A549 (cell line): ENCODE measurements at regions not wholly inside any gene's neighbourhood (a gene's known extent, or its start where the extent isn't known, plus 50 kb on each side); places are given as distances from the start of the nearest gene placed in this dataset.

ENCODE experiments used
- ATAC-seq, 2 experiments: fragments of 200-7000 bp in 1 of 2; fragments of >200 bp in 1 of 2; cut with Nextera tagmentation in 1 of 2; cut with Tn5 transposase in 1 of 2; 3 replicates each; pipeline versions ENCODE4 v1.8.0 to v1.9.1; 2018 to 2020; ENCODE audit warnings: mild to moderate bottlenecking in 1 of 2, moderate library complexity in 1 of 2
- CTCF ChIA-PET: fragments of 300-600 bp; sonication (Branson Sonifier 250); formaldehyde crosslinking; extraction: SDS; loops from one replicate; lab custom pipeline; 2021; ENCODE audit warnings: antibody characterized with exemption, inconsistent platforms; lab: Yijun Ruan, JAX
- POLR2A ChIA-PET: fragments of 350-600 bp; formaldehyde crosslinking; extraction: SDS; loops from one replicate; lab custom pipeline; 2021; ENCODE audit warnings: antibody characterized with exemption, inconsistent platforms; lab: Yijun Ruan, JAX
- DNase-seq, 2 experiments: peaks; one replicate each; pipeline versions ENCODE4 v3.0.0 to v3.0.0-alpha.2; 2011 to 2016; ENCODE audit warnings: low read depth in 1 of 2, low spot score in 1 of 2
- FAIRE-seq: peaks from 2 replicates; lab custom pipeline; 2011; peaks lifted over from hg19 to GRCh38; lab: Jason Lieb, UNC
- H3K27ac ChIP-seq, 2 experiments: fragments of >200 bp; sonication (Bioruptor Twin); formaldehyde crosslinking; 3 replicates each; pipeline ENCODE4 v1.5.1; 2016 to 2017
- H3K4me1 ChIP-seq: fragments of >200 bp; sonication (Bioruptor Twin); formaldehyde crosslinking; 3 replicates; pipeline ENCODE4 v1.6.1; 2016
- H3K4me2 ChIP-seq: fragments of >200 bp; sonication (Bioruptor Twin); formaldehyde crosslinking; 3 replicates; pipeline ENCODE4 v1.6.1; 2016
- H3K4me3 ChIP-seq: fragments of >200 bp; sonication (Bioruptor Twin); formaldehyde crosslinking; 3 replicates; pipeline ENCODE4 v1.5.1; 2016
- H3K9me3 ChIP-seq: fragments of >200 bp; sonication (Bioruptor Twin); formaldehyde crosslinking; 3 replicates; pipeline ENCODE4 v1.6.1; 2016
- BHLHE40 ChIP-seq: IDR thresholded peaks from 2 replicates; pipeline ENCODE4 v1.6.1; 2012; ENCODE audit warnings: low read depth, low read length, inconsistent platforms
- CBX2 ChIP-seq: fragments of 200-600 bp; sonication (generic); IDR thresholded peaks from 2 replicates; pipeline ENCODE4 v1.6.1; 2016; ENCODE audit warnings: low read depth, mild to moderate bottlenecking, borderline replicate concordance
- CBX8 ChIP-seq: fragments of 200-600 bp; sonication (generic); IDR thresholded peaks from 2 replicates; pipeline ENCODE4 v1.6.1; 2016
- CHD2 ChIP-seq: fragments of 150-350 bp; IDR thresholded peaks from 2 replicates; pipeline ENCODE4 v1.6.1; 2014; ENCODE audit warnings: low read length; ENCODE audit not compliant: partially characterized antibody
- EHF ChIP-seq: fragments of 250-450 bp; sonication (Bioruptor Pico); IDR thresholded peaks from 2 replicates; pipeline ENCODE4 v1.5.0; 2020; ENCODE audit warnings: mild to moderate bottlenecking
- EP300 ChIP-seq, 2 experiments: fragments of >200 bp; sonication (Bioruptor Twin); formaldehyde crosslinking; IDR thresholded peaks; 2 replicates in 1 of 2; 3 replicates in 1 of 2; pipeline ENCODE4 v1.6.1; 2016 to 2017
- ESRRA ChIP-seq: fragments of 150-350 bp; IDR thresholded peaks from 2 replicates; pipeline ENCODE4 v1.6.1; 2014; ENCODE audit warnings: mild to moderate bottlenecking, low read length, borderline replicate concordance
- FOSB ChIP-seq: fragments of 250-450 bp; sonication (Bioruptor Pico); IDR thresholded peaks from 2 replicates; pipeline ENCODE4 v1.5.0; 2020; ENCODE audit warnings: mild to moderate bottlenecking, moderate library complexity
- FOSL2 ChIP-seq, 2 experiments: fragments of 450-650 bp in 1 of 2; fragments of >200 bp in 1 of 2; sonication (Bioruptor Twin) in 1 of 2; formaldehyde crosslinking; IDR thresholded peaks; 2 replicates each; pipeline versions ENCODE4 v1.5.0 to v1.6.1; 2016 to 2020; ENCODE audit warnings: mild to moderate bottlenecking in 1 of 2, moderate library complexity in 1 of 2
- FOXS1 ChIP-seq: fragments of 250-450 bp; sonication (Bioruptor Pico); IDR thresholded peaks from 2 replicates; pipeline ENCODE4 v1.5.0; 2020; ENCODE audit warnings: mild to moderate bottlenecking, moderate library complexity
- GATA3 ChIP-seq: IDR thresholded peaks from 2 replicates; pipeline ENCODE4 v1.6.1; 2012; ENCODE audit warnings: borderline replicate concordance
- HOXA7 ChIP-seq: fragments of 250-450 bp; sonication (Bioruptor Pico); IDR thresholded peaks from 2 replicates; pipeline ENCODE4 v1.5.0; 2020; ENCODE audit warnings: mild to moderate bottlenecking, moderate library complexity
- HOXB13 ChIP-seq: fragments of 250-450 bp; sonication (Bioruptor Pico); IDR thresholded peaks from 2 replicates; pipeline ENCODE4 v1.5.0; 2020; ENCODE audit warnings: low read depth, mild to moderate bottlenecking, moderate library complexity
- HOXB5 ChIP-seq: fragments of 250-450 bp; sonication (Bioruptor Pico); IDR thresholded peaks from 2 replicates; pipeline ENCODE4 v1.5.0; 2020; ENCODE audit warnings: mild to moderate bottlenecking, moderate library complexity
- JUN ChIP-seq, 2 experiments: fragments of >200 bp; sonication (Bioruptor Twin); formaldehyde crosslinking; IDR thresholded peaks; 2 replicates in 1 of 2; 3 replicates in 1 of 2; pipeline ENCODE4 v1.6.1; 2016 to 2017
- MAX ChIP-seq: IDR thresholded peaks from 2 replicates; pipeline ENCODE4 v1.6.1; 2012
- MAZ ChIP-seq: fragments of 150-350 bp; IDR thresholded peaks from 2 replicates; pipeline ENCODE4 v1.6.1; 2014; ENCODE audit warnings: antibody characterized with exemption, low read depth, low read length, borderline replicate concordance
- NR3C1 ChIP-seq: fragments of >200 bp; sonication (Bioruptor Twin); formaldehyde crosslinking; IDR thresholded peaks from 3 replicates; pipeline ENCODE4 v1.6.1; 2017
- PBX3 ChIP-seq: IDR thresholded peaks from 2 replicates; pipeline ENCODE4 v1.6.1; 2012
- POLR2A ChIP-seq: IDR thresholded peaks from 2 replicates; pipeline ENCODE4 v1.6.1; 2012; ENCODE audit warnings: mild to moderate bottlenecking, low read length
- POLR2AphosphoS2 ChIP-seq: conservative IDR thresholded peaks from 2 replicates; pipeline ENCODE4 v1.6.1; 2012; ENCODE audit warnings: low read length, improper control_type of control experiment, inconsistent platforms
- RCOR1 ChIP-seq: fragments of 150-350 bp; IDR thresholded peaks from 2 replicates; pipeline ENCODE4 v1.6.1; 2014; ENCODE audit warnings: antibody characterized with exemption, low read length, low read depth
- RFX5 ChIP-seq: fragments of 450-650 bp; IDR thresholded peaks from 2 replicates; pipeline ENCODE4 v1.7.1; 2014; ENCODE audit warnings: antibody characterized with exemption, mild to moderate bottlenecking, moderate library complexity
- RNF2 ChIP-seq: fragments of 200-600 bp; sonication (generic); IDR thresholded peaks from 2 replicates; pipeline ENCODE4 v1.6.1; 2016; ENCODE audit warnings: low read depth, mild to moderate bottlenecking, antibody characterized with exemption, moderate library complexity, borderline replicate concordance
- SMC3 ChIP-seq: fragments of >200 bp; sonication (Bioruptor Twin); formaldehyde crosslinking; IDR thresholded peaks from 3 replicates; pipeline ENCODE4 v1.6.1; 2018; ENCODE audit warnings: inconsistent platforms
- SREBF2 ChIP-seq: fragments of 450-650 bp; IDR thresholded peaks from 2 replicates; pipeline ENCODE4 v1.6.1; 2014; ENCODE audit warnings: mild to moderate bottlenecking, moderate library complexity
- TP53 ChIP-seq: fragments of 250-450 bp; sonication (Bioruptor Pico); IDR thresholded peaks from 2 replicates; pipeline ENCODE4 v1.5.0; 2021; ENCODE audit warnings: mild to moderate bottlenecking, moderate library complexity
- ZC3H11A ChIP-seq: fragments of 450-650 bp; IDR thresholded peaks from 2 replicates; pipeline ENCODE4 v1.6.1; 2014; ENCODE audit warnings: antibody characterized with exemption, mild to moderate bottlenecking
- ZFP36 ChIP-seq: fragments of 450-650 bp; IDR thresholded peaks from 2 replicates; pipeline ENCODE4 v1.6.1; 2014; ENCODE audit warnings: borderline replicate concordance; ENCODE audit not compliant: partially characterized antibody
- ZNF302 ChIP-seq: fragments of 250-450 bp; sonication (Bioruptor Pico); IDR thresholded peaks from 2 replicates; pipeline ENCODE4 v1.9.0; 2021; ENCODE audit warnings: inconsistent platforms, mild to moderate bottlenecking, moderate library complexity
- ZSCAN20 ChIP-seq: fragments of 250-450 bp; sonication (Bioruptor Pico); IDR thresholded peaks from 2 replicates; pipeline ENCODE4 v1.8.0; 2022; ENCODE audit warnings: mild to moderate bottlenecking, moderate library complexity
- WGBS: methylation state at CpG from one replicate; pipeline ENCODE4 v1.1.6; 2017; ENCODE audit errors: missing lambda C conversion rate; 5-methylcytosine and 5-hydroxymethylcytosine counted together

- ChIA-PET POLR2A (no interaction called here), CTCF (no interaction called here)
- H3K27ac ChIP-seq: no peak overlapping the region
- ATAC-seq (no peak), FAIRE-seq (no peak)
- WGBS: 5% methylated on average over 3 of the region's 3 CpGs
- TF ChIP-seq TP53: no peak
- no peak for TF ChIP-seq CBX2
- TF ChIP-seq SREBF2: no peak
- no peak for TF ChIP-seq HOXA7
- no peak for TF ChIP-seq EP300 (IDR thresholded peaks at IDR 0.05)
- no peak for TF ChIP-seq ESRRA
- no peak for TF ChIP-seq FOSL2 (IDR thresholded peaks at IDR 0.05)
- TF ChIP-seq FOSL2 (CRISPR knock-in tag; IDR thresholded peaks at IDR 0.05): no peak
- TF ChIP-seq RFX5: no peak
- TF ChIP-seq ZFP36: no peak
- TF ChIP-seq POLR2AphosphoS2: no peak
- no peak for TF ChIP-seq SMC3
- no peak for TF ChIP-seq ZNF302 (CRISPR knock-in tag)
- no peak for TF ChIP-seq FOSB (CRISPR knock-in tag)
- no peak for TF ChIP-seq HOXB5 (CRISPR knock-in tag)
- no peak for TF ChIP-seq BHLHE40
- TF ChIP-seq POLR2A: no peak
- TF ChIP-seq, all 56 proteins: peak for 0
- no peak overlapping the region for H3K4me3 ChIP-seq
- DNase-seq: no peak
- H3K4me2 ChIP-seq: no peak overlapping the region
- H3K9me3 ChIP-seq: no peaks in the 10 kb centered on the region
- H3K4me1 ChIP-seq: no peaks in the 10 kb centered on the region
These were observed 1322.7 kb downstream of the AMY1C start for GRCh38 chr1:105072446-105072845.

- H3K27ac ChIP-seq: no peak overlapping the region
- no peaks in the 10 kb centered on the region for H3K4me1 ChIP-seq
- no peak for DNase-seq
- H3K9me3 ChIP-seq: no peaks in the 10 kb centered on the region
- no peak overlapping the region for H3K4me2 ChIP-seq
- TF ChIP-seq RCOR1 (no peak), POLR2A (no peak), MAZ (no peak), JUN (IDR thresholded peaks at IDR 0.05) (no peak), EHF (no peak), BHLHE40 (no peak), RNF2 (no peak), ZSCAN20 (no peak), FOXS1 (no peak), CBX2 (no peak), HOXB5 (CRISPR knock-in tag) (no peak), PBX3 (no peak), CHD2 (no peak), HOXB13 (CRISPR knock-in tag) (no peak), MAX (no peak), GATA3 (no peak), CBX8 (no peak), NR3C1 (no peak), ZC3H11A (no peak), EP300 (IDR thresholded peaks at IDR 0.05) (no peak)
- no peak for ATAC-seq
- FAIRE-seq: no peak
- H3K4me3 ChIP-seq: no peak overlapping the region
- POLR2A ChIA-PET: no interaction called here
- CTCF ChIA-PET: no interaction called here
- 6% methylated on average over 3 of the region's 3 CpGs for WGBS
These were observed 1323.2 kb downstream of the AMY1C start for GRCh38 chr1:105072850-105073249.
